Anterior cingulate cortex (tissue), 58 donors: ENCODE measurements at regions not wholly inside any gene's neighbourhood (a gene's known extent, or its start where the extent isn't known, plus 50 kb on each side); places are given as distances from the start of the nearest gene placed in this dataset.
"Not testable (repeated sequence)": the region's sequence is repeated elsewhere in the genome, so short reads cannot be mapped to it uniquely, and the experiment has no call there.

Experiments used
- DNase-seq, 58 donors: peaks; one replicate each; lab custom pipeline; 2025; lab: John Stamatoyannopoulos, UW

DNA sequence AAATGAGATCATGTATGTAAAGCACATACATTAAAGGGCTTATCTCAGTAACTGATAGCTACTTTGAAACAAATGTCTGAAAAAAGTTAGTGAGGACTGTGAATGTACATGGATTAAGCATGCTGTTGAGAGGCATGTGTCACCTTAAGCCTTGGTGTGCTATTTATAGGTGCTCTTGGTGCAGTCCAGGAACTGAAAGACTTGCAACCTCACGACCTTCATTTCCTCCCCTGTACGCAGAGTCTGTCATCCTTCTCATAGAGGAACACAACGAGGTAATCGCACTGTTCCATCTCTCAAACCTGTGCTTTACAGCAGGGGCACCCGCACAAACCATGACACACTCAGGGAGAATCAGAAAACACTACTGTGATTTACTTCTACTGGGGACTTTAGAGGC, 65.6 kb downstream of the UFM1 start:
- DNase-seq = no peak

- no peak for DNase-seq
Observed at GRCh38 chr13:38417241-38417640, 67.6 kb downstream of the UFM1 start.

GRCh38 chr13:38417727-38418126, 68.1 kb downstream of the UFM1 start:
- DNase-seq = no peak

- DNase-seq = no peak
Observed at GRCh38 chr13:38418286-38418685, 68.6 kb downstream of the UFM1 start.

DNA sequence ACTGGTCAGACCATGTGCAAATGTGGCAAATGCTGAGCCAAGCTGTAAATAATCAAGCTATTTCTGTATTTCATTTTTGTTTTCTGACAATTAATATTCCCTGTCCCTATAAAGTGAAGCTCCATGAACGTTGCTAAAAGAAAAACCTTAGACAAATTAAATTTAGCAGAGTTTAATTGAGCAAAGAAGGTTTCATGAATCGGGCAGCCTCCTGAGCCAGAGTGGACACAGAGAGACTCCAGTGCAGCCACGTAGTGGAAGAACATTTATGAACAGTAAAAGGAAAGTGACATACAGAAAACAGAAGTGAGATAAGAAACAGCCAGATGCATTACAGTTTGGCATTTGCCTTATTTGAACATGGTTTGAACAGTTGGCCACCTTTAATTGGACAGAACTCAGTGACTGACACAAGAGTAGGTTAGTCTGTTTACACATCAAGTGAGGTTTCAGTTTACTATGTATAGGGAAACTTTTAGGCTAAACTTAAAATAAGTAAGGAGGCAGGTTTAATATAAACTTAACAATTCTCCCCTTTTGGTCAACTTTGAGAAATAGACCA, 69.7 kb downstream of the UFM1 start:
- no peak for DNase-seq

- no peak for DNase-seq
Observed at GRCh38 chr13:38421590-38422560, 72.2 kb downstream of the UFM1 start.

DNA sequence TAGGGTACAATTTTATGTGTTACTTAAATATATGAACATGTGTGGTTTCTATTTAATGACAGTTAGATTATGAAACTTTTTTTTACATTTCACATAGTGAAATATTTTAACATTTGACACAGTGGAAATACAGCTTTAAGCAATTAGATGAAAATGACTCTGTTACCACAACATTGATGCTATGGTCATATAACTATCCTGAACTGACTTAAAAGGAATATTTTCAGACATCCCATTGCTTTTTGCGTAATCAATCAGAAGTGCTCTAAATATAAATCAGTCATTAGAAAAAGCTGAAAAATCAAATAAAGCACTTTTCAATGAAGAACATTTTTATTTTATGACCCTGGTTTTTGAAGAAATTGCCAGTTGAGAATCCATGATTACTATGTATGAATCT, 80.3 kb downstream of the UFM1 start:
- DNase-seq = no peak

GRCh38 chr13:38430796-38431195, 81.1 kb downstream of the UFM1 start:
- no peak for DNase-seq

- DNase-seq = no peak
Observed at GRCh38 chr13:38440666-38441065, 91.0 kb downstream of the UFM1 start.

DNA sequence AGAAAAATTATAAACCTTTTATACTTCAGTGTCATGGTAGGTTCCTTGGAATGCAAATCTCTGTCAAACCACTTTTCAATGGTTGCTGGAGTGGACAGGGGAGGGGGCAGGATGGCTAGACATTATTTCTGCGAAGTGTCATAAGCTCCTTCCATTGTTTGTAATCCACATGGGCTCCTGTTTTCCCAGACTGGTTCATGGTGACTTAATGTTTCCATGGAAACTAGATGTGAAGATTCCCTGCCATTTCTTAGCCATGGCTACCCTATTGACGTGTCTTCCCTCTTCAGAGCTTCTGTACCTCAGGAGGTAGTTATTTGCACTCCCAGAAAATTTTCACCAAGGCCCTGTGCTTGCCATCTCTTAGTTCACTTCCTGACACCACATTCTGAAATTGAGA, 95.3 kb downstream of the UFM1 start:
- DNase-seq = no peak

DNA sequence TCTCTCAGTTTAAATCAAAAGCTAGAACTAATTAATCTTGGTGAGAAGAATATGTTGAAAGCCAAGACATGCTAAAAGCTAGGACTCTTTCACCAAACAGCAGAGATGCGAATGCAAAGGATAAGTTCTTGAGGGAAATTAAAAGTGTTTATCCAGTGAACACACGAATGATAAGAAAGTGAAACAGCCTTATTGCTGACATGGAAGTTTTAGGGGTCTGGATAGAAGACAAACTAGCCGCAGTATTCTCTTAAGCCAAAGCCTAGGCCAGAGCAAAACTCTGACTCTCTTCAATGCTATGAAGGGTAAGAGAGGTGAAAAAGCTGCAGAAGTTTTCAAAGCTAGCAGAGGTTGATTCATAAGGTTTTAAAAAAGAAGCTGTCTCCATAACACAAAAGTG, 103.0 kb downstream of the UFM1 start:
- DNase-seq = no peak

- DNase-seq = no peak
Observed at GRCh38 chr13:38462605-38463004, 113.0 kb downstream of the UFM1 start.

DNA sequence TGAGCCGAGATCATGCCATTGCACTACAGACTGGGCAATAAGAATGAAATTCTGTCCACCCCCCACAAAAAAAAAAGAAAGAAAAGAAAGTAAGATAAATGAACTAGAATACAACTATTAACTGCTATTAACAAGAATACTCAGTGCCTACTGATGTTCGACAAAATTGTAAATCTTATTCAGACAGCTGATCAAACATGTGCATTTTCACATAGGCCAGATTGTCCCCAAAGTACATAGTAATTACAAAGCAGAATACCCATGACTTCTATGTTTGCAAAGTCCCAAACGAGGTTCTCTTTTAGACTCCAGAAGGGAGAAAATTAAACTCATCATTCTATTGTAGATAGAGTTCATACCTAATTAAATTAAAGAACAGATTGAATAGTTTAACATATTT, 113.4 kb downstream of the UFM1 start:
- DNase-seq = no peak

GRCh38 chr13:38472411-38472810, 122.8 kb downstream of the UFM1 start:
- not testable (repeated sequence) for DNase-seq

GRCh38 chr13:38473305-38473704, 123.7 kb downstream of the UFM1 start:
- no peak for DNase-seq

DNA sequence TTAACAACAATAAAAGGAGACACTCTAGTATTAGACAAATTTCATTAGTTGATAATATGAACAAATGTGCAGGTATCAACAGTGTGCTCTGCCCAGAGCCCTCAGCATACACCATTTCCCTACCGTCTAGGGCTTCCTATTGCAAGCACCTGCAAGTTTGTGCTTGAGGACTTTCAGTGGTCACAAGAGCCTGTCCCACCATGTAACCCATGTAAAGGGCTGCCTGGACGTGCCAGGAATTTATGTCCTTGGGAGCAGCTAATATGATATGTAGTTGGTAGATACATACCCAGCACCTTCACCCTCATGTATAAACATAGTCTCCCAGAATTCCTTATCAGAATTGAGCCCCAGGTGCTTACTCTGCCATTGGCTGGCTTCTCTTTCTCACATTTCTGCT, 128.0 kb downstream of the UFM1 start:
- DNase-seq = no peak

DNA sequence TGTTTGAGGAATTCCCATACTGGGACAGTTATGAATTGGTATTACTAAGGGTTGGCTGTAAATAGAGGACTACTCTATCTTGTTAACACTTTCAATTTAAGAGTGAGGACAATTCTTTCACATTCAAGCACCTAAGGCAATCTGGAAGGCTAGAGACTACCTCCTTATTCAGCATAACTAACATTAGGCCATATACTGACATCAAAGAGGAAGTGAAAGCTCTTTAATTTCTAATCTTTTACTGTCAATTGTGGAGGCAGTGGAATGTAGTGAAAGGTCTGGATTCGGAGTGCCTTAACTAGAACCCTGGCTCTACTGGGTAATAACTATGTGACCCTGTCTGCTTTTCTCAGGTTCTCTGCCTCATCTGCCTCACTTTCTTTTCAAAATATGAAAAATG, 134.0 kb downstream of the UFM1 start:
- DNase-seq = no peak

DNA sequence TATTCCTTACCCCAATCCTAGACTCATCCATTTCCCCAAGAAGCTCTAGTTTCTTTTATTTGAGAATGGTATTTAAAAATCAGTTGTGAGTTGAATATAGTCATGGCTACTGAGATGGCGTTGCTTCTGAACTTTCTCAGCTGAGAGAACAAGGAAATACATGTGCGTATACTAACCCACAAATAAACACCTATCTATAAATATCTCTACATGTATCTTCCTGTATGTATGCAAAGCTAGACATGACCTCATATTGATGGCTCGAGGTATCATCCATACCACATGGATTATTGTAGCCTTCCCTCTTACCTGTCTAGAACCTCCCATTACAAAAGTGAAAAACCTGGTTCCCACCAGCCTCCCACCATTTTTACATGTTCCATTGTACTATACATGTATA, 141.0 kb downstream of the UFM1 start:
- no peak for DNase-seq

DNA sequence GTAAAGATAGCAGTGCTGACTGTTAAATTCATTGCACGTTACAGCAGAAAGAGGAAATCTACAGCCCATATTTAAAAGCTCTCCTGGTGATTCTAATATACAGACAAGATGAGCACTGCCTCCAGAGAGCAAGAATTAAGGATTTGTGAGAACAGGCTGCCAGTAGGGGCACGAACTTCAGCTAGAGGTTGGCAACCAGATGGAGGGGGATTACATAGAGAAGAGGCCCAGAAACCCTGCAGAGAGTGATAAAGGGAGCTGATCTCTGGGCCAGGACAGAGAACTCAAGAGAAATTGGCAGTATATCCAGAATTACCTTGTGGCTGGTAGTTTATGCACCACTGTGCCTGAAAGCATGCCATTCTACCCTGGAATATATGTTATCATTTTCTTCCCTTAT, 144.8 kb downstream of the UFM1 start:
- no peak for DNase-seq

GRCh38 chr13:38496917-38497316, 147.3 kb downstream of the UFM1 start:
- no peak for DNase-seq

DNA sequence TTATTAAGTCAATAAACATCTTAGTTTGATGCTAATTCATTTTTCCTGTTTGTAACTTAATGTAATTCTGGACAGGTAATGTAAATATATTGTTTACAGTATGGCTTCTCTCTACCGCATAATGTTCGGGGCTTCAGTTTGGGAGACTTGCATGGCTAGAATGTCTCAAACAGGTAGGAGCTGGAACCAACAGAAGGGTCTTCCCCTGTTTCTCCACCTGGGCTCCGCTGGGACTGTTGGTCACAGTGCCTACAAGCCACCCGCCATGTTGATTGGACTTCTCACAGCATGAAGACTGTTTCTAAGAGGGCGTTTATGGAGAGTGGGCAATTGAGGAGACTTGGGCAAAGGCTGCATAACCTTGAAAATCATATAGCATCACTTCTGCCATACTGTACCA, 148.6 kb downstream of the UFM1 start:
- no peak for DNase-seq

DNA sequence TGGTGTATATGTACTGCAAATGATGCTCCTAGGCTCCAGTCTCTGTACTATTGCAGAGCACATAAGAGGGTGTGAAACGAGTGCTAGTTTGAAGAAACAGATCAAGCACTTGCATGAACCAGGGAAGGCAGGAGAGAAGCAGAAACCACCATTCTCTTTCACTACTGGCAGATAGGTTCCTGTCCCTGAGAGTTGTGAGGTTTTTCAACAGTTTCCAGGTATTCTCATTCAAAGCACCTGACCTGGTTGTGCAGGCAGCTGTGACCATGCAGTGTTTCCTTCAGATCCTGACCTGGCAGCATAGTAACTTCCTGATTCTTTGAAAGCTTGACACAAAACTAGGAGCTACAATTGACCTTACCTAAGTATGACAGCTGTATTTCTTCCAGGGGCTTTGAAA, 164.9 kb downstream of the UFM1 start:
- no peak for DNase-seq
